ENCODE measurements at regions not wholly inside any gene's neighbourhood (a gene's known extent, or its start where the extent isn't known, plus 50 kb on each side); places are given as distances from the start of the nearest gene placed in this dataset.

GRCh38 chr5:117082977-117083376, 508.4 kb upstream of the SEMA6A start:
- Histone ChIP-seq H3K9ac (ENCODE audit: control insufficient read depth, insufficient read depth, low read length) (no peak overlapping the region), H3K4me2 (ENCODE audit: control insufficient read depth, insufficient read depth) (no peak overlapping the region), H3K79me2 (ENCODE audit: control insufficient read depth, insufficient read depth, low read length) (no peaks in the 10 kb centered on the region), H3K4me1 (ENCODE audit: control insufficient read depth, insufficient read depth, low read length) (no peaks in the 10 kb centered on the region), H2AFZ (ENCODE audit: control insufficient read depth, low read depth, low read length) (no peak overlapping the region), H3K27ac (ENCODE audit: control insufficient read depth, insufficient read depth) (no peak overlapping the region), H3K36me3 (ENCODE audit: control insufficient read depth in 2 of 2, insufficient read depth in 2 of 2, low read length in 1 of 2) (no peaks in the 10 kb centered on the region), H3K27me3 (replicated peaks in 1 of 2; ENCODE audit: control insufficient read depth in 2 of 2, insufficient read depth in 2 of 2, low read length in 1 of 2) (no peaks in the 10 kb centered on the region), H4K20me1 (ENCODE audit: control insufficient read depth, insufficient read depth) (no peaks in the 10 kb centered on the region), H3K4me3 (no peak overlapping the region), H3K9me3 (replicated peaks; ENCODE audit: control insufficient read depth, insufficient read depth, low read length) (no peaks in the 10 kb centered on the region)
- no peak for DNase-seq (ENCODE audit: low read depth, low spot score)
- TF ChIP-seq ZBTB40 (IDR thresholded peaks at IDR 0.05; ENCODE audit: borderline replicate concordance) (no peak), CUX1 (IDR thresholded peaks at IDR 0.05; ENCODE audit: insufficient replicate concordance, low read depth, low read length) (no peak), CTCF (IDR thresholded peaks at IDR 0.05 in 2 of 3, conservative IDR thresholded peaks at IDR 0.05 in 1 of 3; ENCODE audit: control insufficient read depth in 2 of 3, extremely low read depth in 1 of 3, insufficient read depth in 1 of 3, low read depth in 3 of 3, low read length in 3 of 3) (no peak), CHD4 (IDR thresholded peaks at IDR 0.05) (no peak), CHD1 (IDR thresholded peaks at IDR 0.05; ENCODE audit: low read depth, low read length) (no peak), NFIC (IDR thresholded peaks at IDR 0.05; ENCODE audit: low read depth, low read length) (no peak), CREM (IDR thresholded peaks at IDR 0.05; ENCODE audit: low read depth) (no peak), TBL1XR1 (IDR thresholded peaks at IDR 0.05; ENCODE audit: low read depth, low read length) (no peak), FOXK2 (IDR thresholded peaks at IDR 0.05) (no peak), CBX5 (IDR thresholded peaks at IDR 0.05; ENCODE audit: low read depth) (no peak), ESRRA (IDR thresholded peaks at IDR 0.05; ENCODE audit: low read length) (no peak), TAF1 (IDR thresholded peaks at IDR 0.05; ENCODE audit: borderline replicate concordance, low read depth, low read length) (no peak), LARP7 (IDR thresholded peaks at IDR 0.05) (no peak), YBX1 (IDR thresholded peaks at IDR 0.05) (no peak)
- RAD21 ChIA-PET (ENCODE audit: unreplicated experiment) = no interaction called here
- intact Hi-C loops (cut with micrococcal nuclease; ENCODE audit: unreplicated experiment) = no loop called here
- POLR2A ChIA-PET = no interaction called here
- no peak for ATAC-seq
- 21% methylated on average over 1 of the region's 1 CpG for WGBS (ENCODE audit: insufficient coverage, insufficient replicate concordance, low lambda C conversion rate, missing lambda C conversion rate)
- no TSS peak for BruUV-seq (replicated peaks)
- SMC1A ChIA-PET (ENCODE audit: uncharacterized antibody, unreplicated experiment) = interaction anchor here (1.1 kb wide), 1 partner anchor 52 kb away, joined by 3 read pairs; no protein-coding TSS in a partner anchor
- FAIRE-seq = no peak
- CTCF ChIA-PET = interaction anchor here (1.1 to 1.2 kb wide), 2 partner anchors 12 to 16 kb away, joined by 3 read pairs; no protein-coding TSS in a partner anchor
- in situ Hi-C loops (cut with MboI) = no loop called here

Data from GM12878 (cell line).